Anterior cingulate cortex (tissue), 58 donors: ENCODE measurements at regions not wholly inside any gene's neighbourhood (a gene's known extent, or its start where the extent isn't known, plus 50 kb on each side); places are given as distances from the start of the nearest gene placed in this dataset.

Source experiments
- DNase-seq, 58 donors: peaks; one replicate each; lab custom pipeline; 2025; lab: John Stamatoyannopoulos, UW

DNA sequence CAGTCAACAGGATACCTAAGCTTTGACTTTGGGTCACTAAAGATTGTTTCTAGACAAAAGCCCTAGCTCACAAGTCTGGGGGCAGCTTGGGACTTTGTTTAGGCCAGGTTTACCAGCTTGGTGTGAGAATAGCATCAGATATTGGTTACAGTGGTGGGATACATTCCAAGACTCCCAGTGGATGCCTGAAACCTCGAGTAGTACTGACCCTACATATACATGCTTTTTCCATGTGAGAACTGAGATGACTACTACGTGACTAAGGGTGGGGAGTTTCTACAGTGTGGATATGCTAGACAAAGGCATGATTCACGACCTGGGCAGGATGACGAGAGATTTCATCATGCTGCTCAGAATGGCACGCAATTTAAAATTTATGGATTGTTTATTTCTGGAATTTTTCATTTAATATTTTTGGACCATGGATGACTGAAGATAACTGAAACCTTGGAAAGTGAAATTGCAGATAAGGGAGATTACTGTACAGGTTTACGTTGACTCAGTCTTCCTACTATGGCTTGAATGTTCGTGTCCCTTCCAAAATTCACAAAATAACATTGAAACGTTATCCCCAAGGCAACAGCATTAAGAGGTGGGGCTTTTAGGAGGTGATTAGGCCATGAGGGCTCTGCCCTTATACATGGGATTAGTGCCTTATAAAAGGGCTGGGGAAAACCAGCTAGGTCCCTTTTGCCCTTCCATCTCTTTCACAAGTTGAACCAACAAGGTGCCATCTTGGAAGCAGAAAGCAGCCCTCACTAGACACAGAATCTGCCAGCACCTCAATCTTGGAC lies 50.2 kb upstream of the CTAGE1 start:
- DNase-seq, result no peak

DNA sequence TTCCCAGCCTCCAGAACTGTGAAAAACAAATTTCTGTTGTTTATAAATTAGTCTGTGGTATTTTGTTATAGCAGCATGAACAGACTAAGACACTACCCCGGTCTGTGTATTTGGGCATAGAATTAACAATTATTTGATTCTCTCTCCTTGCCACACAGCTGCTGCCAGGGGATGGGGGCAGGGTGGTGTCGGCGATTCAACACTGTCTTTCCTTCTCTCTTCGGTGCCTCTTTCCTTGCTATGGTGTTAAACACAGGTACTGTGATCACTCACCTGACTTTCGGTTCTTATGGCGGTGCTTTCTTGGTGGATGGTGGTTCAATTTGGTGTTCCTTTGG lies 50.8 kb upstream of the CTAGE1 start:
- no peak for DNase-seq

DNA sequence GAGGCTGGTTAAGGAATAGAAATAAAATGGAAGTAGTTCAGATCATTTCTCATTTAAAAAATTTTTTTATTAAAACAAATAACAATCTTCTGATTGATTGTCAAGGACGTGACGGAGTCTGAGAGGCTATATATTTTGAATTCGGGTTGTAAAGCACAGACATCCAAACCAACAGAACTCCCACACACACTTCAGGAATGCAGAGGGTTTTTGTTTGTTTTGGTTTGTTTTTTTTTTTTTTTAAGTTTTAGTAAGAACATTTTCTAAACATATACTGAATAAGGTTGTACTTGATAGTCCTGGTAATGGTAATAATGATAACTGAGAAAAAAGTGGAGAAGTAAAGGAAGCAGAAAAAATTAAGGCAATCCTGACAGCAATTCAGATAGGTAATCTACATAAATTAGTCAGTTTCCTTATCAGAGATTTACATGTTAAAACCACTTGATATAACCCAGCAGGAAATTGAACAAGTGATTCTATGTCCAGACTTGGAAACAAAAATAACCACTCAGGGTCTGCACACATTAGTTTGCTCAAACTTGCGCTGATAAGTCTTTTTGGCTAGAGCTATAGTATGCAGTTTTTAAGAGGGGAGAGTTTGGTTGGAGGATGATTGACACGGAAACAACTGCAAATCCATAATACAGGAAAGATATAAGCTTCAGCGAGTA lies 51.5 kb upstream of the CTAGE1 start:
- no peak for DNase-seq

DNA sequence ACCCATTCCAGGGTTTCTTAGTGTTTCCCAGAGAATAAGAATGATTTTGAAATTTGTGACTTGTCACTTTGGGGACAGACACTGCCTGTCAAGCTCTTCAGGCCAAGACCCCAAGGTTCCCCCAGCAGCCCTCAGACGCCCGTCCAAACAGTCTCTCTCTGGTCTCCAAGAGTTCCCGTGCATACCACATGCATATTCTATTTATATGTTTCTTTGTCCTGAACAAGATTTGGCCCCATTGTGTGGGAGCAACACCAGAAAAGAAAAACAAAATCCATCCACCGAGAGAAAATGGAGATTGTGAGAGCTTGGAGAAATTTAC lies 52.2 kb upstream of the CTAGE1 start:
- no peak for DNase-seq

DNA sequence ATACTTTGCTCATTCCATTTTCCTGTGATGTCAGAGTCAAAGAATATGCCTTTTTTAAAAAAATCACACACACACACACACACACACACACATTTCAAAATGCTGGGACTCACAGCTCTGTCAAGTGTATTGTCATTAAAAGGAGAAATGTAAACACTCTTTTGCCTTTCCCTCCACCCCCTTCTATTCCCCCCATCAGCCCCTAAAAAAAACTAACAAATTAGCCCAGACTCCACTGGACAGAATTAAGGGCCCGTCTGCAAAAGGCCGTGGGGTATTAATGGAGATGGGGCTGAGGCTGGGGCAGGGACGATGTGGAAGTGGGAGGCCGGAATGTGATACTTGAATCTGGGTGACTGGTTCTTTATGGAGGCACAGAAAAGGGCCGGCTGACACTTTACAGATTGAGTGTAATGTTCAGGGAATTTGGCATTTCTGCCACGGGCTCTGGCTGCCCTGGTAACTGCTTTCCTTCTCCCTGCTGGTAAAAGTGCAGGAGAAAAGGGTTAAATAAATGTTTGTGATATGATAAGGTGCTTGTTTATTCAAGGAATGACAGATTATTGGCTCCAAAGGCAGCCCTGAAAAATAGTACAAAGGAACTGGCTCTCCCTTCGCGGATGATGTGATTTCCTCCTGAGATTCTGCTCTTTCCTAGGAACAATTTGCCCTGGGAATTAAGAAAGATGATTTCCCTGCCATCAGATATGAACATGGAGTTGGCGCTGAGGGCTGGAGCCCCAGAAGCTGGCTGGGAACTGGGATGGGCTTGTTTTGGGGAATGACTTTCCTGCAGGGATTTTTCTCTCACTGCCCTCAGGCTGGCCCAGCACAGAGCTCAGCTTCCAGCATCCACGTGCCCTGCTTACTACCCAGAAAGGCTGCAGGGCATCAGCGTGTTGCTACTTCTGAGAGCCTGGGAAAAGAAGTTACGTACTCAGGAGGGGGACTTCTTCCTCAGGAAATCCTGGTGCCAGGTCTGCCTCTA lies 52.8 kb upstream of the CTAGE1 start:
- no peak for DNase-seq

DNA sequence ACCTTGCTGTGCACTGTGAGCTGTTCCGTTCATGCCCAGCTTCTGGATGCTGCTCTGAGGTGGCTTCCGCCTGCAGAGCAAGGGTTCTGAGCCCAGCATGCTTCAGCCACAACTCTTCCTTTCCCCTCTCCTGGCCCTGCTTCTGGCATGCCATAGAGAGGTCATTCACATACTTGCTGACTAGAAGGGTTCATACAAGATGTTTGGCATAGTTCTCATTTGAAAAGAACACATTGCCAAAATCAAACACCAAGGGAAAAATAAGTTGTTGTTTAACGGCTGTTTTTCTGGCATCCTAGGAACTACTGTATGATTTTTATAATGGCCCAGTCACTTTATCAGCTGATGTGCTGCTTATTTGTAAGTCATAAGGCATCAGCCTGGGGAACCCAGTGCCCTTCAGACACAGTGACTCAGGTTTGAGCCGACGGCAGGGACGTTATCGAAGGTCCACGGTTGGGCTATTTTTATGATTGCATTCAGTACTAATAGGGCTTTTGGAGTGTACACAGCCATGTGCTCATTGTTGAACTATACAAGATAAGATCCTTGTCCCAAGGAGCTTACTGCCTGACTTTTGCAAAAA lies 53.9 kb upstream of the CTAGE1 start:
- DNase-seq, result no peak

DNA sequence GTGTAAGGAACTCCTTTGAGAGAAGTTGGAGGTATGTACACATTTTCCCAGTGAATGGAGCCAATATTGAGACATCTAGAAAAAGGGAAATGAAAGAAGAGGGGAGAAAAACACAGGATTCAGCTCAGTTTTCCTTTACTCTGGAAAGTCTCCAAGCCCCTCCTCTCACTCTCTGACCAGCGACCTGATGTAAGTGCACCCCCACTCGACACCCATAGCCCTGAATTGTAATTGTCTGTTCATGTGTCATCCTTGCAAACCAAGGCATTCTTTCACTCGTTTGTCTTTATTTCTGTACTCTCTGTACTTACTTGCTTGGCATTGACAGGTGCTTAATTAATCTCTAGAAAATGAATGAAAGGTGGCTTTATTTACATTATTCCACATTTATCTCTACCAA lies 55.7 kb upstream of the CTAGE1 start:
- no peak for DNase-seq

DNA sequence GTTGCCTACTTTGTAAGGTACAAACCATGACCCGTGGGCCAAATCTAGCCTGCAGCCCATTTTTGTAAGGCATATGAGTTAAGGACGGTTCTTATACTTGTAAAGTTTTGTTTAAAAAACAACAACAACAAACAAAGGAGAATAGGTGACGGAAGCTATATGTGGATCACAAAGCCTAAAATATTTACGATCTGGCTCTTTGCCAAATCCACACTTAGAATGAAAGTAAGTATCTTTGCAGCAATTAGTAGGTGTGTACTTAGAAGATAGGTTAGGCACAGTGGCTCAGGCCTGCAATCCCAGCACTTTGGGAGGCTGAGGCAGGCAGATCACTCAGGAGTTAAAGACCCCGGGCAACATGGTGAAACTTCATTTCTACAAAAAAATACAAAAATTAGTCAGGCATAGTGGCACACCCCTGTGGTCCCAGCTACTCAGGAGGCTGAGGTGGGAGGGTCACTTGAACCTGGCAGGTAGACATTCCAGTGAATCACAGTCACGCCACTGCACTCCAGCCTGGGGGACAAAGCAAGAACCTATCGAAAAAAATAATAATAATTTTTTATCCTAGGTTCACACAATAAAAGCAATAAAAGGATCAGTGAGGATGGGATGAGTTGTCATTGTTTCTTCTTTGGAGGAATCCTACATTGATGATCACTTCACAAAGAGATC lies 57.8 kb upstream of the CTAGE1 start:
- no peak for DNase-seq

DNA sequence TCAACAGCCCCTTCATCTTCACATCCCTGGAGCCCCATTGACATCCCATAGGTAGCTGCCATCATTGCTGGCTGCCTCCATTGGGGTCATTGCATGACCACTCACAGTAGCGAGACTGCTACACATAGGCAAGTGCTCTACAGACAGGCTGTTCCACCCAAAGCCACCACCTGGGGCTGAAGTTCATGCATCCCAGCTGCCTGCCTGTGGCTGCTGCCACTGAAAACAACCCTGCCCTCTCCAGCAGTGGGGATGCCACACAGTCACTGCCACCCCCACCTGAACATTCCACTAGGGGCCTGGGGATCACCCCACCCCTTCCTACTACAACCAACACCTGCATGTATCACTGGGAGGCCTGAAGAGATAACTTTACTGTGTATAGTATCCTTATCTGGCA lies 59.5 kb upstream of the CTAGE1 start:
- DNase-seq, result no peak

DNA sequence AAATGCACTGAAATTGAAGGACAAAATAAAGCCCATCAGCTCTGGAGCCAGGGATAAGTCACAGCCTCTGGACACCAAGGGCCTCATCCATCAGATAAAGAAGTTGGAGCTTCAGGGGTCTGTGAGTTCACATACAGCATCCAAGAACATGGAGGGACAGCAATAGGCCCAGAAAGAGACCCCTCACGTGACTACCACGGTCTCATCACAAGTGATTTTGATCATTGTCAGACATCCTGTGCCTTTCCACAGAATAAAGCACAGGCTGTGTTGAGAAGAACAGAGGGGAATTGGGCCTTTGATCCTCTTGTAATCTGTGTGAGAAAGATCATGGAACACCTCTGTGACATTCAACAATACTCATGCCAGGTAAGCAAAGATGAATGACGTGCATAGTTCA lies 65.2 kb upstream of the CTAGE1 start:
- DNase-seq, result no peak

DNA sequence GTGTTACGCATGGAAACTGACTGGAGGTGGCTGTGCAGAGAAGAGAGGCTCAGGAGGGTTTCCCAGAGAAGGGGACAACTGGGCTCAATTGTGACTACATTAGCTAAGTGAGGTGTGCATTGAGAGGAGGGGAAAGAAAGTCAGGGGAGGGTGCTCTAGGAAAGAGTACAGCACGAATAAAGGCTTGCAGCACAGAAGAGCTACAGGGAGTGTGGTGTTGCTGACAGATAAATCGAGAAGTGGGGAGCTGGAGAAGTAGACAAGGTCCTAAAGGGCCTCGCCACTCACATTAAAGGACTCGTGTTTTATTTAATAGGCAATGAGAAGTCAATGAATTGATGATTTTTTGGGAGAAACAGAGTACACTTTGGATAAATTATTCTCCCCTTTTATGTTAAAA lies 65.7 kb upstream of the CTAGE1 start:
- no peak for DNase-seq

DNA sequence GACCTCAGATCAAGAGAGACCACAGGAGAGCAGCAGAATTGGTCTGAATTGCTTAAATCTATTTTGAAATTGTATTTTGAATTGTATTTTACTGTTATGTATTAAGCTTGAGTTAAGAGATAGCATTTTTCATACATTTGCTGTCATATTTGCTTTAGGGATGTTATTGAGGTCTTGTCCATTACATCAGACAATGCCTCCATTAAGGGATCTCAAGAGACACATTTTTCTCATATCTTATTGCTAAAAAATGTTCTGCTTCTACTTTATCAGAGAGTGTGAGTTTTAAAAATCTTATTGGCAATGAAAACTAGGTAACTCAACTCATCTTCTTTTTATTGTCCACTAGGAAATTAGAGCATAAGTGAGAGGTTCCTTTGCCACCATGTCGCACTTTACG lies 66.8 kb upstream of the CTAGE1 start:
- no peak for DNase-seq

DNA sequence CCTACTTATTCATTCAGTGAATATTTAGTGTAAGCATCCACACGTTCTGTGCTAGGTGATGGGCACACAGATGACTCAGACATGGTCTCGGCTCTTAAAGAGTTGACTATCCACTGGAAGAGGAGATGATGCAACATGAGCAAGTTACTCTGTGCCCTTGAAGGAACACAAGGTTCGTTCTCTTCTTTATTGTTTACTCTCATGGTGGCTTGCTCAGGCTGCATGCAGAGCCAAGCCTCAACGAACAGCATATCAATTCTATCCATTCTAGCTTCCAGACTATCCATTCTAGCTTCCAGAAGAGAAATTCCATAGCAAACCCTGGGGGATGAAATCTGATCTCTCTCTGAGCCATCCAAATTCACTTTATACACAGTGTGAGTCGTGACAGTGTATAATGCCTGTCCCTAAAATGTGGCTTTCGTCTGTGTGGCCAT lies 68.1 kb upstream of the CTAGE1 start:
- DNase-seq, result no peak

DNA sequence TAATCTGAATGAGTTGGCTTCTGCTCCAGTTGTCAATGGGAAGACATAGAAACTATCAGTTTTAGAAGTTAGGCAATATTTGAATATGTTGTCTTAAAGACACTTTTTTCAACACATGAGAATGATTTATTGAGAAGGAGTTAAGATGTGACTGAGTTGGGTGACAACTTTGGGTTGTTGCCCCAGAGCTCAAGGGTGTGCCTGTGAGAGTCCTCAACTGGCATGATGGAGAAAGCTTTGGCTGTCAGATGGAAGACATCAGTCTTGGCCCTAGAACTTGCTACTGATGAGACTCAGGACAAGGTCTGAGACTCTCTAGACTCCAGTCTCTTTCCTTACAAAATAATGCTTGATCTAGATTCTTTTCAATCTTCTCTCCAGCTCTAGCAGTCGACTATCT lies 69.0 kb upstream of the CTAGE1 start:
- no peak for DNase-seq

DNA sequence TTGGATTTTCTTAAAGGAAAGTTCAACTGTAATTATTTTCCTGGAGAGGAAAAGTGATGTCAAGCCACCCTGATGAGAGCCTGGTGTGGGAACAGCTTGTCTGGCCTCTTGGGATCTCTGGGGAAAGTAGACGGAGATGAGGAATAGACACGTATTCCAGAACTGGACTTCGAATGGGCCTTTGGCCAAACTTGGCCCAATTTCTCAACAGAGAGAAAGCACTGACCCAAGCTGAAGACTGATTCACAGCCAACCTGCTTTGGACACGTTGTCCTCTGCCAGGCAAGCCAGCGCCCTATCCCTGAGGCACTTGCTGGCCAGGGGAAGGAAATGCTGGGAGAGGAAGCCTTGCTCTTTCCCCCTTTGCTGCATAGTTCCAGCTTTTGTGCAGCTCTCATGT lies 70.8 kb upstream of the CTAGE1 start:
- DNase-seq, result no peak

DNA sequence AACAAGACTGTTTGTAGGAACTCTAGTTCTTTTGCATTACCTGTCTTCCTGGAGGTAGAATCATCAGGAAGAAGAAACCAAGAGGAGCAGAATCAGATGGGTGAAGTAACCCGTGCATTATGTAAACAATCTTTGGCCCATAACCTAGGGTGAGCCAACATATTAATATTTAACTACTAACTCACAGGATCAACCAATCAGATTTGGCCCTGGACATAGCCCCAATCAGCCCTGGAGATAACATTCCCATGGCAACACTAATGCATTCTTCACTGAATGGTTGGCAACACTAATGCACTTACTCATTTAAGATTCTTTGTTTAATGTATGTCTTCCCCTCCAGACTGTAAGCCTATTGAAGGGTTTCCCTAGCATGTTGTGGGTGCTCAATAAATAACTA lies 72.0 kb upstream of the CTAGE1 start:
- no peak for DNase-seq

DNA sequence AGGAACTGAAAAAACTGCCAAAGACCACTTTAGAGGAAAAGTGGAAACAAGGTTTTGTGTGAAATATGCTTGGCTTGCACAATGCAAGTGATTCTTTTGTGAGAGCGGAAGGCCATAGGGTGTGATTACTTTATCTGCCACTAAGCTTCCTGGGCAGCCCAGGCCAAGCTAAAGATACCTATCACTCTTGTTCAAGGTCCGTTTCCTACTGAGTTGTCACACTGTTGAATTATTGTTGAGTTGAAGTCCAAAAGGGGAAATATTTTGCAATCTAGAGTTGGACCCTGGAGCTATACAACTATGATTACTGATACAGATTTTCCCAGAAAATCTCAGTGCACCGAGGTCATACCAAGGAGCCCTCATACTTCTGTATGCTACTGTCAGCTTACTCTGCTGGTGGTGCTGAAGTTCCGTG lies 72.7 kb upstream of the CTAGE1 start:
- DNase-seq, result no peak

DNA sequence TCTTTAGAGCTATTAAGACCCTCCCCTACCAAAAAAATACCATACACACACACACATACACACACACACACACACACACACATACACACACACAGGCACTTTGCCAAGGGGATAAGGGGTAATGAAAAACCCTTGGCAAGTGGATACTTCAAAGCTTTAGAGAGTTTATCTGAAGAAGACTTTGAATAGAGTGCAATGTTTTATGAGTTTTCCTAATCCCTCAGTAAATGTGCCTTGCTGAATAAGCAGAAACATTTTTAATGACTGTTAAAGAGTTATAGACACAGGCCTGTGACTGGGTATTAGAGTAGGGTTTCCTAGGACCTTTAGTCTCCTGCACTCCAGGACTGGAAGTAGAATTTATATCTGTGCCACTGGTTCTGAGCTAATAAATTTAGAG lies 75.5 kb upstream of the CTAGE1 start:
- no peak for DNase-seq

DNA sequence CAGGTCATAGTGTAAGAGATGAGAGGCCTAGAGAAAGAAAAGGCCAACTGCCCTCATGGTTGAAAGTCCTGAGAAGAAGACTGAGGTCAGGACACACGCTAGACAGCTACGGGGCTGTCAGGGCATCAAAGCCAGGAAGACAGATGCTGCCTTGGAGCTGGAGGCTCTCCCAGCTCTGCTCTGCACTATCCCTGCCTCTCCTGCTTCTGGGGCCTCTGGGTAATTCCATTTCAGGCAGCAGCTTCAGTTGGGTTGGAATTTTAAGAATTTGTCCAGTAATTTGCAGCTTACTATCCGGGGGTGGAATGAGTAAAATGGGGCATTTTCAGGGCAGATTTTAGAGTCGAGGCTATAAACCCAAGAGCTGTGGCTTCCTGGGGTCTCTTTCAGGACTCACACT lies 76.2 kb upstream of the CTAGE1 start:
- DNase-seq, result no peak

DNA sequence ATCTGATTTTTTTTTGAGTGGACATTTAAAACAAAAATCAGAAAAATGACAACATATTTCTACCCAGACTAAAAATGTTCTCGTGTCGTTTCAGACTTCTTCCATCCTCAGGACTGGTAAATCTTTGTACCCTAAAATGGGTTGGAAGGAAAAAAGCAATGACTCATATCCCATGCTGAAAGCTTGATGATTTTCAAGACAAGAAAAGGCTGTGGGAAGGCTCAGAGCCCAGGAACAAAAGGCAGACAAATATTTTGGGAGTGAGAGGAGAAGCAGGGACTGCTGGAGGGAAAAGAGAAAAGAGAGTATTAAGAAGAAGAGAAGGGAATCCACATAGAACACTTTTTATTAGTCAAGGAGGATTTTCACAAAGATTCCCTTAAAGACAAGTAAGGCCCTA lies 77.1 kb upstream of the CTAGE1 start:
- DNase-seq, result no peak
